ENCODE measurements at regions not wholly inside any gene's neighbourhood (a gene's known extent, or its start where the extent isn't known, plus 50 kb on each side); places are given as distances from the start of the nearest gene placed in this dataset.

DNA sequence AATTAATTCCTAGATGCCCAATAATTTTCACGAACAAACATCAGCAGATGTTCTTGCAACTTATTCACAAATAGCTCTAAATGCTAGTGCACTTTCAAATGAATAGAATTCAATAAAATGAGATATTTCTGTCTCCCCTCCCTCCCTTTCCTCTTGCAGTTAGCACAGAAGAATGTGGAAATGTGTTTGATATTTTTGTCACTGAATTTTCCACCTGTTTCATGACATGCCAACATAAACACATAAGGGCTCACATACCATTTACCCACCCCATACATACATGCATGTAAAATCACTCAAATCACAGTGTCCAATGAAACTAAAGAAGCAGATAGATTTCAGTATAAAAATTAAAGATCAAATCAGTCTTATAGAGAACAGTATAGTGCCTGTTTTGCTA is 746.9 kb upstream of the MARCKS start:
- no peak overlapping the region for H3K27ac Mint-ChIP-seq
- TF ChIP-seq, protein P1, sequence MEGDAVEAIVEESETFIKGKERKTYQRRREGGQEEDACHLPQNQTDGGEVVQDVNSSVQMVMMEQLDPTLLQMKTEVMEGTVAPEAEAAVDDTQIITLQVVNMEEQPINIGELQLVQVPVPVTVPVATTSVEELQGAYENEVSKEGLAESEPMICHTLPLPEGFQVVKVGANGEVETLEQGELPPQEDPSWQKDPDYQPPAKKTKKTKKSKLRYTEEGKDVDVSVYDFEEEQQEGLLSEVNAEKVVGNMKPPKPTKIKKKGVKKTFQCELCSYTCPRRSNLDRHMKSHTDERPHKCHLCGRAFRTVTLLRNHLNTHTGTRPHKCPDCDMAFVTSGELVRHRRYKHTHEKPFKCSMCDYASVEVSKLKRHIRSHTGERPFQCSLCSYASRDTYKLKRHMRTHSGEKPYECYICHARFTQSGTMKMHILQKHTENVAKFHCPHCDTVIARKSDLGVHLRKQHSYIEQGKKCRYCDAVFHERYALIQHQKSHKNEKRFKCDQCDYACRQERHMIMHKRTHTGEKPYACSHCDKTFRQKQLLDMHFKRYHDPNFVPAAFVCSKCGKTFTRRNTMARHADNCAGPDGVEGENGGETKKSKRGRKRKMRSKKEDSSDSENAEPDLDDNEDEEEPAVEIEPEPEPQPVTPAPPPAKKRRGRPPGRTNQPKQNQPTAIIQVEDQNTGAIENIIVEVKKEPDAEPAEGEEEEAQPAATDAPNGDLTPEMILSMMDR (IDR thresholded peaks at IDR 0.05), result no peak
- peaks cover 2% of the 10 kb centered on the region for H3K9me3 Mint-ChIP-seq
- no peaks in the 10 kb centered on the region for H3K36me3 Mint-ChIP-seq (ENCODE audit: low read depth)
- DNase-seq, result no peak
- no peak overlapping the region for H3K4me3 Mint-ChIP-seq
- H3K4me1 Mint-ChIP-seq, result no peaks in the 10 kb centered on the region
- ChIA-PET POLR2A (no interaction called here), CTCF (no interaction called here)
- intact Hi-C loops (cut with micrococcal nuclease), result no loop called here
- H3K27me3 Mint-ChIP-seq, result no peaks in the 10 kb centered on the region
- ATAC-seq (ENCODE audit: low read depth), result no peak

DNA sequence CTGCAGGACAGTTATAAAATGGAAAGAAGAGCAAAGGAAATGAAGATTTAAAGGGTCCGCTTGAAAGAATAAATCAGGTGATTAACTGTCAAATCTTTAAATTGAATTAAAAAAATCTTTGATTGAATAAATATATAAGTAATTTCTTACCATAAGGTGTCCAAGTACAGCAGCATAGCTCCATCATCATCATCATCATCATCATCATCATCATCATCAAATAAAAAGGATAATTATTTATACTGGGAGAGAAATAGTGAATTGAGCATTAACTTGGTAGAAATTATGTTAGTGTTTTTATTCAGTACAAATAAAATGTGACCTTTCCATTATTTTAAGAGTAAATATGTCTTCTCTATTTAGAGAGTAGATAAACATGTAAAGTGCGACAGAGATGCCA is 745.6 kb upstream of the MARCKS start:
- TF ChIP-seq, protein P1 (IDR thresholded peaks at IDR 0.05), result no peak
- Mint-ChIP-seq H3K9me3 (peaks cover 2% of the 10 kb centered on the region), H3K4me1 (no peaks in the 10 kb centered on the region), H3K27me3 (no peaks in the 10 kb centered on the region), H3K36me3 (ENCODE audit: low read depth) (no peaks in the 10 kb centered on the region), H3K4me3 (no peak overlapping the region), H3K27ac (no peak overlapping the region)
- ATAC-seq (ENCODE audit: low read depth) (no peak), DNase-seq (no peak)
- CTCF ChIA-PET, result no interaction called here
- POLR2A ChIA-PET, result no interaction called here
- intact Hi-C loops (cut with micrococcal nuclease), result no loop called here

DNA sequence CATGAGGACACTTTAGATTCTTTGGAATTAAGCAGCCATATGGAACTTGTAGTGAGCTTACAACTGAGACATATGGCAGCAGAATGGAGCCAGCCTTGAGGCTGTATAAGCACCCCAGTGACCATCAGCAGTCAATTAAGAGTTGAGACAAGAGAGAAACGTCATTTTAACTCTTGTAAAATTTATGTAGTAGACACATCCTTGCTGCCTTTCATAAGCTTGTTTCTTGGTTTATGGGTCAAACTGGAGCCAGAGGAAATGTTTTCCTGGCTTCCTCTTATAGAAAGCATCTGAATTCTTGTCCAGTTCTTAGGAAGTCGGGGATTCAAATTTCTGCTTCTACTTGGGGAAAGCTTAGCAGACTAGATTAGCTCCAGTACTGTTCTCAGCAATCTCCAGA is 745.1 kb upstream of the MARCKS start:
- ChIA-PET POLR2A (no interaction called here), CTCF (no interaction called here)
- TF ChIP-seq, protein P1 (IDR thresholded peaks at IDR 0.05), result no peak
- H3K4me1 Mint-ChIP-seq, result no peaks in the 10 kb centered on the region
- no peak for ATAC-seq (ENCODE audit: low read depth)
- H3K9me3 Mint-ChIP-seq, result peaks cover 2% of the 10 kb centered on the region
- H3K4me3 Mint-ChIP-seq, result no peak overlapping the region
- H3K27me3 Mint-ChIP-seq, result no peaks in the 10 kb centered on the region
- no peaks in the 10 kb centered on the region for H3K36me3 Mint-ChIP-seq (ENCODE audit: low read depth)
- H3K27ac Mint-ChIP-seq, result no peak overlapping the region
- no peak for DNase-seq
- intact Hi-C loops (cut with micrococcal nuclease), result no loop called here

DNA sequence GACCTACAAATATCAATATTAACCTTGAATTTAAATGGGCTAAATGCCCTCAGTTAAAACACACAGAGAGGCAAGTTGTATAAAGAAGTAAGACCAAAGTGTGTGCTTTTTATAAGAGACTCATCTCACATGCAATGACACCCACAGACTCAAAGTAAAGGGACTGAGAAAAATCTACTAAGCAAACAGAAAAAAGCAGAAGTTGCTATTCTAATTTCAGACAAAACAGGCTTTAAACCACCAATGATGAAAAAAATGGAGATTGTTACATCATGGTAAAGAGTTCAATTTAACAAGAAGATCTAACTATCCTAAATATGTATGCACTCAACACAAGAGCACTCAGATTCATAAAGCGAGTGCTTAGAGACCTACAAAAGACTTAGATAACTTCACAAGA is 741.9 kb upstream of the MARCKS start:
- peaks cover 5% of the 10 kb centered on the region for H3K9me3 Mint-ChIP-seq
- ChIA-PET POLR2A (no interaction called here), CTCF (interaction anchor here (0.6 kb wide), 1 partner anchor 952 kb away, joined by 3 read pairs; no protein-coding TSS in a partner anchor)
- TF ChIP-seq, protein P1 (IDR thresholded peaks at IDR 0.05), result no peak
- no peak for DNase-seq
- H3K36me3 Mint-ChIP-seq (ENCODE audit: low read depth), result no peaks in the 10 kb centered on the region
- H3K27me3 Mint-ChIP-seq, result no peaks in the 10 kb centered on the region
- intact Hi-C loops (cut with micrococcal nuclease), result no loop called here
- no peaks in the 10 kb centered on the region for H3K4me1 Mint-ChIP-seq
- ATAC-seq (ENCODE audit: low read depth), result no peak
- no peak overlapping the region for H3K27ac Mint-ChIP-seq
- H3K4me3 Mint-ChIP-seq, result no peak overlapping the region

DNA sequence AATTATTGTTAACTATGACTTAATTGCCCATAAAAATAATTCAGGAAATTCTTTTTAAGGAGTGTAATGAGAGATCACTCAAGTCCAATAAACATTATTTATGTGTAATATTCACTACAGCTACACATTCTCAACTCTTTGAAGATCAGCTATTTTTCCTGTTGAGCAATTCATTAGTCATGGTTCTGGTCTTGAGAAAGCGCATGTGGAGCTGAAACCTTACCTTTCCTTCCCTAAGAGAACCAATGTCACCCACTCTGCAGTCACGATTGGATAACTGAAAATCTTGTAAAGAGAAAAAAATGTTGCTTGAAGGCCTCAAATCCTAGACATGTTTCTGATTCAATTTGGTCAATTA is 736.9 kb upstream of the MARCKS start:
- Mint-ChIP-seq H3K27me3 (no peaks in the 10 kb centered on the region), H3K4me1 (no peaks in the 10 kb centered on the region), H3K27ac (no peak overlapping the region), H3K9me3 (peaks cover 5% of the 10 kb centered on the region), H3K36me3 (ENCODE audit: low read depth) (no peaks in the 10 kb centered on the region), H3K4me3 (no peak overlapping the region)
- ATAC-seq (ENCODE audit: low read depth) (no peak), DNase-seq (no peak)
- intact Hi-C loops (cut with micrococcal nuclease), result no loop called here
- CTCF ChIA-PET, result no interaction called here
- POLR2A ChIA-PET, result no interaction called here
- TF ChIP-seq, protein P1 (IDR thresholded peaks at IDR 0.05), result no peak
